HG03469 (cell line): ENCODE measurements at regions not wholly inside any gene's neighbourhood (a gene's known extent, or its start where the extent isn't known, plus 50 kb on each side); places are given as distances from the start of the nearest gene placed in this dataset.

Experiments
- ATAC-seq: cut with Tn5 transposase; IDR thresholded peaks from one replicate; pipeline ENCODE4 v1.9.1; 2021; ENCODE audit warnings: mild to moderate bottlenecking, moderate library complexity, moderate number of reproducible peaks; ENCODE audit not compliant: unreplicated experiment

- ATAC-seq = no peak
Observed at GRCh38 chr2:181114021-181114420, 133.6 kb downstream of the UBE2E3 start.

- ATAC-seq = no peak
Observed at GRCh38 chr2:181116261-181116660, 135.9 kb downstream of the UBE2E3 start.

- no peak for ATAC-seq
Observed at GRCh38 chr2:181117206-181117925, 137.0 kb downstream of the UBE2E3 start.

GRCh38 chr2:181120625-181121024, 140.2 kb downstream of the UBE2E3 start:
- ATAC-seq = no peak

GRCh38 chr2:181121996-181122395, 141.6 kb downstream of the UBE2E3 start:
- ATAC-seq = no peak

GRCh38 chr2:181122601-181123000, 142.2 kb downstream of the UBE2E3 start:
- no peak for ATAC-seq

GRCh38 chr2:181123798-181124231, 143.4 kb downstream of the UBE2E3 start:
- peak; percentile 85 for ATAC-seq

- ATAC-seq = no peak
Observed at GRCh38 chr2:181124497-181124896, 144.1 kb downstream of the UBE2E3 start.

GRCh38 chr2:181125359-181125758, 145.0 kb downstream of the UBE2E3 start:
- ATAC-seq = no peak

- ATAC-seq = no peak
Observed at GRCh38 chr2:181126311-181126868, 146.0 kb downstream of the UBE2E3 start.

- peak; percentile 74 for ATAC-seq
Observed at GRCh38 chr2:181128199-181128598, 147.8 kb downstream of the UBE2E3 start.

- no peak for ATAC-seq
Observed at GRCh38 chr2:181129364-181130056, 149.1 kb downstream of the UBE2E3 start.

- no peak for ATAC-seq
Observed at GRCh38 chr2:181130686-181131085, 150.3 kb downstream of the UBE2E3 start.

GRCh38 chr2:181131584-181131983, 151.2 kb downstream of the UBE2E3 start:
- ATAC-seq = no peak

GRCh38 chr2:181138816-181139215, 158.4 kb downstream of the UBE2E3 start:
- no peak for ATAC-seq

- no peak for ATAC-seq
Observed at GRCh38 chr2:181139831-181140230, 159.4 kb downstream of the UBE2E3 start.

GRCh38 chr2:181140414-181140813, 160.0 kb downstream of the UBE2E3 start:
- ATAC-seq = no peak

GRCh38 chr2:181140928-181141327, 160.5 kb downstream of the UBE2E3 start:
- no peak for ATAC-seq

- ATAC-seq = no peak
Observed at GRCh38 chr2:181141676-181142075, 161.3 kb downstream of the UBE2E3 start.

- no peak for ATAC-seq
Observed at GRCh38 chr2:181142514-181142913, 162.1 kb downstream of the UBE2E3 start.

GRCh38 chr2:181143790-181144300, 163.4 kb downstream of the UBE2E3 start:
- ATAC-seq = no peak

- ATAC-seq = no peak
Observed at GRCh38 chr2:181145645-181146044, 165.2 kb downstream of the UBE2E3 start.
